H9 (cell line): ENCODE measurements at regions not wholly inside any gene's neighbourhood (a gene's known extent, or its start where the extent isn't known, plus 50 kb on each side); places are given as distances from the start of the nearest gene placed in this dataset.

ENCODE experiments used
- DNase-seq: peaks from one replicate; pipeline ENCODE4 v3.0.0-alpha.2; 2017
- H2AFZ ChIP-seq: one replicate; pipeline ENCODE4 v1.6.1; 2013; ENCODE audit warnings: mild to moderate bottlenecking, low read length, control low read depth, moderate library complexity
- H2AK5ac ChIP-seq: 2 replicates; pipeline ENCODE4 v1.6.1; 2013; ENCODE audit warnings: low read length, control low read depth, mixed read lengths; ENCODE audit not compliant: insufficient read length
- H2BK120ac ChIP-seq: one replicate; pipeline ENCODE4 v1.6.1; 2013; ENCODE audit warnings: low read depth, mild to moderate bottlenecking, low read length, control low read depth, inconsistent platforms; ENCODE audit not compliant: poor library complexity, severe bottlenecking
- H2BK12ac ChIP-seq: 2 replicates; pipeline ENCODE4 v1.6.1; 2013; ENCODE audit warnings: low read length, control low read depth, mixed read lengths, low read depth; ENCODE audit not compliant: insufficient read length
- H2BK15ac ChIP-seq: 2 replicates; pipeline ENCODE4 v1.6.1; 2013; ENCODE audit warnings: low read depth, low read length, control low read depth
- H2BK20ac ChIP-seq: one replicate; pipeline ENCODE4 v1.6.1; 2013; ENCODE audit warnings: low read depth, mild to moderate bottlenecking, low read length, control low read depth, inconsistent platforms; ENCODE audit not compliant: poor library complexity, severe bottlenecking
- H2BK5ac ChIP-seq: 2 replicates; pipeline ENCODE4 v1.6.1; 2013; ENCODE audit warnings: low read length, control low read depth, mixed read lengths; ENCODE audit not compliant: insufficient read length
- H3K14ac ChIP-seq: 2 replicates; pipeline ENCODE4 v1.6.1; 2013; ENCODE audit warnings: low read length, control low read depth; ENCODE audit not compliant: insufficient read depth
- H3K18ac ChIP-seq: 2 replicates; pipeline ENCODE4 v1.6.1; 2013; ENCODE audit warnings: low read depth, mild to moderate bottlenecking, mixed read lengths, low read length, control low read depth; ENCODE audit not compliant: insufficient read length
- H3K23ac ChIP-seq: 2 replicates; pipeline ENCODE4 v1.6.1; 2013; ENCODE audit warnings: low read length, control low read depth, mixed read lengths, low read depth; ENCODE audit not compliant: insufficient read length
- H3K23me2 ChIP-seq: 2 replicates; pipeline ENCODE4 v1.6.1; 2013; ENCODE audit warnings: low read depth, mild to moderate bottlenecking, mixed read lengths, low read length, control low read depth; ENCODE audit not compliant: insufficient read length, poor library complexity, severe bottlenecking
- H3K27ac ChIP-seq: 2 replicates; pipeline ENCODE4 v1.5.1; 2013; ENCODE audit warnings: low read length, control low read depth, mixed read lengths, low read depth; ENCODE audit not compliant: insufficient read length
- H3K27me3 ChIP-seq: 2 replicates; pipeline ENCODE4 v1.6.1; 2013; ENCODE audit warnings: low read length, control low read depth, inconsistent platforms; ENCODE audit not compliant: insufficient read depth
- H3K4ac ChIP-seq: 2 replicates; pipeline ENCODE4 v1.6.1; 2013; ENCODE audit warnings: low read depth, mild to moderate bottlenecking, control low read depth, inconsistent platforms, low read length, moderate library complexity
- H3K4me1 ChIP-seq: 2 replicates; pipeline ENCODE4 v1.6.1; 2013; ENCODE audit warnings: low read length, control low read depth, inconsistent platforms; ENCODE audit not compliant: insufficient read depth
- H3K4me2 ChIP-seq: 2 replicates; pipeline ENCODE4 v1.6.1; 2013; ENCODE audit warnings: low read length, control low read depth, mixed read lengths; ENCODE audit not compliant: insufficient read length, insufficient read depth
- H3K56ac ChIP-seq: 2 replicates; pipeline ENCODE4 v1.6.1; 2013; ENCODE audit warnings: low read depth, mild to moderate bottlenecking, mixed read lengths, low read length, control low read depth; ENCODE audit not compliant: insufficient read length
- H3K79me1 ChIP-seq: 2 replicates; pipeline ENCODE4 v1.6.1; 2013; ENCODE audit warnings: low read depth, mild to moderate bottlenecking, moderate library complexity, low read length, control low read depth, inconsistent platforms; ENCODE audit not compliant: insufficient read depth, poor library complexity, severe bottlenecking
- H3K79me2 ChIP-seq: 2 replicates; pipeline ENCODE4 v1.6.1; 2013; ENCODE audit warnings: low read length, control low read depth, inconsistent platforms; ENCODE audit not compliant: insufficient read depth
- H3K9ac ChIP-seq: 2 replicates; pipeline ENCODE4 v1.6.1; 2013; ENCODE audit warnings: low read length, control low read depth, mixed read lengths; ENCODE audit not compliant: insufficient read length; ENCODE audit errors: extremely low read depth
- H3K9me3 ChIP-seq: one replicate; pipeline ENCODE4 v1.6.1; 2013; ENCODE audit warnings: low read depth, low read length, inconsistent platforms; ENCODE audit not compliant: control insufficient read depth
- H3T11ph ChIP-seq: one replicate; pipeline ENCODE4 v1.6.1; 2013; ENCODE audit warnings: mild to moderate bottlenecking, low read length, control low read depth, inconsistent platforms
- H4K20me1 ChIP-seq: one replicate; pipeline ENCODE4 v1.6.1; 2013; ENCODE audit not compliant: control insufficient read depth, insufficient read length, insufficient read depth
- H4K5ac ChIP-seq: 2 replicates; pipeline ENCODE4 v1.6.1; 2013; ENCODE audit warnings: low read depth, mild to moderate bottlenecking, mixed read lengths, low read length, control low read depth; ENCODE audit not compliant: insufficient read length
- H4K8ac ChIP-seq: replicated peaks from 2 replicates; pipeline ENCODE4 v1.6.1; 2013; ENCODE audit warnings: low read length, control low read depth, mixed read lengths, low read depth; ENCODE audit not compliant: insufficient read length
- H4K91ac ChIP-seq: 2 replicates; pipeline ENCODE4 v1.6.1; 2013; ENCODE audit warnings: low read depth, mild to moderate bottlenecking, moderate library complexity, mixed read lengths, low read length, control low read depth; ENCODE audit not compliant: insufficient read length
- H3K27ac Mint-ChIP-seq, 3 experiments: 2 replicates in 2 of 3; 3 replicates in 1 of 3; pipeline ENCODE4 v1.8.0; 2020 to 2021; ENCODE audit warnings: mixed read lengths in 3 of 3, mild to moderate bottlenecking in 1 of 3, moderate library complexity in 1 of 3
- H3K27me3 Mint-ChIP-seq: 2 replicates; pipeline ENCODE4 v1.8.0; 2021; ENCODE audit warnings: low read depth, mild to moderate bottlenecking, moderate library complexity, mixed read lengths
- H3K36me3 Mint-ChIP-seq, 3 experiments: 2 replicates in 2 of 3; 3 replicates in 1 of 3; pipeline ENCODE4 v1.8.0; 2020 to 2021; ENCODE audit warnings: low read depth in 3 of 3, mixed read lengths in 3 of 3; ENCODE audit not compliant: insufficient read depth in 1 of 3
- H3K4me1 Mint-ChIP-seq, 2 experiments: 2 replicates each; pipeline ENCODE4 v1.8.0; 2020; ENCODE audit warnings: mixed read lengths in 2 of 2
- H3K4me3 Mint-ChIP-seq, 2 experiments: 2 replicates in 1 of 2; 3 replicates in 1 of 2; pipeline ENCODE4 v1.8.0; 2020 to 2021; ENCODE audit warnings: mild to moderate bottlenecking in 2 of 2, mixed read lengths in 2 of 2, moderate library complexity in 1 of 2
- H3K9me3 Mint-ChIP-seq, 2 experiments: 2 replicates in 1 of 2; 3 replicates in 1 of 2; pipeline ENCODE4 v1.8.0; 2020; ENCODE audit warnings: mild to moderate bottlenecking in 2 of 2, mixed read lengths in 2 of 2, moderate library complexity in 1 of 2
- WGBS: extraction: QIAGEN DNeasy Blood & Tissue Kit; methylation state at CpG from one replicate; pipeline ENCODE4 v1.1.7; 2013; ENCODE audit warnings: missing lambda C conversion rate, low lambda C conversion rate, mixed read lengths; ENCODE audit not compliant: insufficient read length; ENCODE audit errors: extremely low coverage; 5-methylcytosine and 5-hydroxymethylcytosine counted together
- TF ChIP-seq, protein P1 (sequence below): fragments of 200-600 bp; sonication (generic); conservative IDR thresholded peaks from 3 replicates; pipeline ENCODE4 v1.8.0; 2021; ENCODE audit warnings: antibody characterized with exemption, mild to moderate bottlenecking

DNA sequence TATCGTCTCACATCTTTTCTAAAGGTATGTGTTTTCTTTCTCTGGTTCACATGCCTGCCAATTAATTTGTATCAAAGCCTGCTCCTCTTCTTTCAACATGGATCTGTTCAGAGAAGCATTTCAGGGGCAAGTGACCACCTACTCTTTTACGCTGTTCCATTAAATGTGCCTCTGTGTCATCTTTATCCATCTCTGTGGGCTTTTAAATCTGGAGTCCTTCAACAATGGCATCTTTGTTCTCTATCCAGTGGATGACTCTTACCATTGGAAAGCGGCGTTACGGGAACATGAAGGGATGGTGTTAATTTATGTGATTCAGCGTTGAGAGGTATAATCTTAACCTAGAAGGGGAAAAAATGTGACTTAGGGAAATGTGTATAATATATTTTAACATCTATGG, 92.7 kb upstream of the CFAP20DC start:
- peaks cover 3 to 6% (median 5%) of the 10 kb centered on the region in 3 experiments; a peak in 3 of 7 replicates for H3K36me3 Mint-ChIP-seq
- no peaks in the 10 kb centered on the region for H3K4me1 ChIP-seq
- H3K4ac ChIP-seq = no peak overlapping the region
- H2BK12ac ChIP-seq = no peak overlapping the region
- H4K91ac ChIP-seq = no peak overlapping the region
- H3K23ac ChIP-seq = no peak overlapping the region
- no peak overlapping the region for H2BK15ac ChIP-seq
- H2BK120ac ChIP-seq = no peak overlapping the region
- no CpG with 5 or more reads among the region's 6 CpGs for WGBS
- no peak overlapping the region for H3K27ac Mint-ChIP-seq
- H3K9ac ChIP-seq = no peak overlapping the region
- no peaks in the 10 kb centered on the region for H3K79me2 ChIP-seq
- no peaks in the 10 kb centered on the region for H3K9me3 ChIP-seq
- no peak overlapping the region for H3K4me3 Mint-ChIP-seq
- no peaks in the 10 kb centered on the region for H3K79me1 ChIP-seq
- H3K27me3 Mint-ChIP-seq = no peaks in the 10 kb centered on the region; the same call in 1 of the 2 replicates
- no peak overlapping the region for H4K5ac ChIP-seq
- H3K56ac ChIP-seq = no peak overlapping the region
- H2AK5ac ChIP-seq = no peak overlapping the region
- peaks cover 4 to 6% of the 10 kb centered on the region in 2 experiments; a peak in 3 of 4 replicates for H3K4me1 Mint-ChIP-seq
- no peak overlapping the region for H3K18ac ChIP-seq
- no peak overlapping the region for H3K27ac ChIP-seq
- no peak overlapping the region for H2AFZ ChIP-seq
- no peaks in the 10 kb centered on the region for H3K23me2 ChIP-seq
- no peak overlapping the region for H2BK5ac ChIP-seq
- DNase-seq = no peak
- no peak overlapping the region for H4K8ac ChIP-seq
- H3K4me2 ChIP-seq = no peak overlapping the region
- no peaks in the 10 kb centered on the region for H3K27me3 ChIP-seq
- H3T11ph ChIP-seq = no peak overlapping the region
- TF ChIP-seq, protein P1, sequence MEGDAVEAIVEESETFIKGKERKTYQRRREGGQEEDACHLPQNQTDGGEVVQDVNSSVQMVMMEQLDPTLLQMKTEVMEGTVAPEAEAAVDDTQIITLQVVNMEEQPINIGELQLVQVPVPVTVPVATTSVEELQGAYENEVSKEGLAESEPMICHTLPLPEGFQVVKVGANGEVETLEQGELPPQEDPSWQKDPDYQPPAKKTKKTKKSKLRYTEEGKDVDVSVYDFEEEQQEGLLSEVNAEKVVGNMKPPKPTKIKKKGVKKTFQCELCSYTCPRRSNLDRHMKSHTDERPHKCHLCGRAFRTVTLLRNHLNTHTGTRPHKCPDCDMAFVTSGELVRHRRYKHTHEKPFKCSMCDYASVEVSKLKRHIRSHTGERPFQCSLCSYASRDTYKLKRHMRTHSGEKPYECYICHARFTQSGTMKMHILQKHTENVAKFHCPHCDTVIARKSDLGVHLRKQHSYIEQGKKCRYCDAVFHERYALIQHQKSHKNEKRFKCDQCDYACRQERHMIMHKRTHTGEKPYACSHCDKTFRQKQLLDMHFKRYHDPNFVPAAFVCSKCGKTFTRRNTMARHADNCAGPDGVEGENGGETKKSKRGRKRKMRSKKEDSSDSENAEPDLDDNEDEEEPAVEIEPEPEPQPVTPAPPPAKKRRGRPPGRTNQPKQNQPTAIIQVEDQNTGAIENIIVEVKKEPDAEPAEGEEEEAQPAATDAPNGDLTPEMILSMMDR = no peak
- peaks cover 4% of the 10 kb centered on the region in 2 experiments; a peak in 3 of 5 replicates for H3K9me3 Mint-ChIP-seq
- no peak overlapping the region for H3K14ac ChIP-seq
- no peaks in the 10 kb centered on the region for H4K20me1 ChIP-seq
- H2BK20ac ChIP-seq = no peak overlapping the region
